Gastrocnemius medialis (tissue), 4 donors: ENCODE measurements at regions not wholly inside any gene's neighbourhood (a gene's known extent, or its start where the extent isn't known, plus 50 kb on each side); places are given as distances from the start of the nearest gene placed in this dataset.

Source experiments
- ATAC-seq, 2 donors: fragments of 150-250 bp; one replicate each; pipeline ENCODE4 v1.9.1; 2016
- DNase-seq, 2 donors: peaks; one replicate each; pipeline ENCODE4 v3.0.0-alpha.2; 2019
- H3K27ac ChIP-seq, 4 donors: fragments of 200-600 bp; sonication (generic); 1 replicate in 1 of 4; 2 replicates in 3 of 4; pipeline ENCODE4 v1.5.1; 2016 to 2018; ENCODE audit warnings: mild to moderate bottlenecking in 2 of 4, moderate library complexity in 1 of 4
- H3K27me3 ChIP-seq, 3 donors: fragments of 200-600 bp; sonication (generic) in 2 of 3; 1 replicate in 1 of 3; 2 replicates in 2 of 3; pipeline versions ENCODE4 v1.5.1 to v1.6.0; 2016 to 2019; ENCODE audit warnings: mild to moderate bottlenecking in 1 of 3, moderate library complexity in 1 of 3
- H3K36me3 ChIP-seq, 2 donors: fragments of 200-600 bp; sonication (generic) in 1 of 2; one replicate each; pipeline ENCODE4 v1.5.1; 2017 to 2018
- H3K4me1 ChIP-seq, 2 donors: fragments of 200-600 bp; sonication (generic) in 1 of 2; one replicate each; pipeline ENCODE4 v1.5.1; 2016 to 2017; ENCODE audit warnings: mild to moderate bottlenecking in 2 of 2
- H3K4me3 ChIP-seq, 4 donors: fragments of 200-600 bp; sonication (generic) in 3 of 4; 1 replicate in 1 of 4; 2 replicates in 3 of 4; pipeline ENCODE4 v1.5.1; 2016 to 2019; ENCODE audit warnings: mild to moderate bottlenecking in 2 of 4
- H3K9me3 ChIP-seq, 3 donors: fragments of 200-600 bp; sonication (generic) in 2 of 3; 1 replicate in 1 of 3; 2 replicates in 2 of 3; pipeline ENCODE4 v1.5.1; 2016 to 2019
- POLR2A ChIP-seq, 2 donors: fragments of 450-650 bp; IDR thresholded peaks; one replicate each; pipeline ENCODE4 v1.6.1; 2017; ENCODE audit warnings: antibody characterized with exemption in 2 of 2, mild to moderate bottlenecking in 2 of 2, moderate library complexity in 2 of 2
- in situ Hi-C, 4 donors: fragments of 200-750 bp; cut with MboI; loops; one replicate each; pipeline versions ENCODE4 v1.15.0 to v1.8.0; 2017; ENCODE audit warnings: low sequenced_read_pairs in 4 of 4
- intact Hi-C: fragments of 100-400 bp; cut with DNase I; formaldehyde crosslinking; loops from one replicate; pipeline ENCODE4 v1.15.1; 2023; ENCODE audit warnings: low total_unique reads
- TF ChIP-seq, protein P1 (sequence below), 5 experiments: fragments of 450-650 bp in 3 of 5; fragments of 200-600 bp in 2 of 5; sonication (generic) in 2 of 5; IDR thresholded peaks in 4 of 5; conservative IDR thresholded peaks in 1 of 5; 1 replicate in 4 of 5; 2 replicates in 1 of 5; pipeline ENCODE4 v1.5.1; 2016 to 2019; ENCODE audit warnings: antibody characterized with exemption in 5 of 5, mild to moderate bottlenecking in 3 of 5, moderate library complexity in 3 of 5

DNA sequence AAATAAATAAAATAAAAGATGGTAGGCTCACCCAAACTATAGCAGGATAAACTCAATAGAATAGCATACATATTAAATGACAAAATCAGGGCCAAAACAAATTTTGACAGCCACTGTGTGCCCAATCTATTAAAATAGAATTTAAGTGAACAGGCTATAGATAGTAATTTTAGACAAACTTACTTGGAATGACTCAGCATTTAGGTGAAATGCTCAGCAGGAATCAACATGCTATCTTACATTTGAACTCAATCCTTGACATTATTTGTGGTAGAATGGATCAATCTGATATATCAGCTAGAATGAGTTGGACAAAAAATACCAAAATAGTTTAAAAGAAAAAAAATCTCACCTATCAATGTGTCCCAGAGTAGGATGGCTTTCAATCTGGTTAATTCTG lies 578.6 kb downstream of the RFPL4B start:
- in situ Hi-C loops (no loop called here), intact Hi-C loops (no loop called here)
- Histone ChIP-seq H3K27ac (no peak overlapping the region), H3K36me3 (no peaks in the 10 kb centered on the region), H3K4me1 (no peaks in the 10 kb centered on the region), H3K27me3 (no peaks in the 10 kb centered on the region), H3K4me3 (no peak overlapping the region), H3K9me3 (peaks cover 0 to 5% (median 0%) of the 10 kb centered on the region in 3 donors)
- ATAC-seq: no peak
- TF ChIP-seq POLR2A (IDR thresholded peaks at IDR 0.05): no peak
- TF ChIP-seq, protein P1, sequence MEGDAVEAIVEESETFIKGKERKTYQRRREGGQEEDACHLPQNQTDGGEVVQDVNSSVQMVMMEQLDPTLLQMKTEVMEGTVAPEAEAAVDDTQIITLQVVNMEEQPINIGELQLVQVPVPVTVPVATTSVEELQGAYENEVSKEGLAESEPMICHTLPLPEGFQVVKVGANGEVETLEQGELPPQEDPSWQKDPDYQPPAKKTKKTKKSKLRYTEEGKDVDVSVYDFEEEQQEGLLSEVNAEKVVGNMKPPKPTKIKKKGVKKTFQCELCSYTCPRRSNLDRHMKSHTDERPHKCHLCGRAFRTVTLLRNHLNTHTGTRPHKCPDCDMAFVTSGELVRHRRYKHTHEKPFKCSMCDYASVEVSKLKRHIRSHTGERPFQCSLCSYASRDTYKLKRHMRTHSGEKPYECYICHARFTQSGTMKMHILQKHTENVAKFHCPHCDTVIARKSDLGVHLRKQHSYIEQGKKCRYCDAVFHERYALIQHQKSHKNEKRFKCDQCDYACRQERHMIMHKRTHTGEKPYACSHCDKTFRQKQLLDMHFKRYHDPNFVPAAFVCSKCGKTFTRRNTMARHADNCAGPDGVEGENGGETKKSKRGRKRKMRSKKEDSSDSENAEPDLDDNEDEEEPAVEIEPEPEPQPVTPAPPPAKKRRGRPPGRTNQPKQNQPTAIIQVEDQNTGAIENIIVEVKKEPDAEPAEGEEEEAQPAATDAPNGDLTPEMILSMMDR (IDR thresholded peaks at IDR 0.05 in 4 of 5, conservative IDR thresholded peaks at IDR 0.05 in 1 of 5): no peak
- no peak for DNase-seq

DNA sequence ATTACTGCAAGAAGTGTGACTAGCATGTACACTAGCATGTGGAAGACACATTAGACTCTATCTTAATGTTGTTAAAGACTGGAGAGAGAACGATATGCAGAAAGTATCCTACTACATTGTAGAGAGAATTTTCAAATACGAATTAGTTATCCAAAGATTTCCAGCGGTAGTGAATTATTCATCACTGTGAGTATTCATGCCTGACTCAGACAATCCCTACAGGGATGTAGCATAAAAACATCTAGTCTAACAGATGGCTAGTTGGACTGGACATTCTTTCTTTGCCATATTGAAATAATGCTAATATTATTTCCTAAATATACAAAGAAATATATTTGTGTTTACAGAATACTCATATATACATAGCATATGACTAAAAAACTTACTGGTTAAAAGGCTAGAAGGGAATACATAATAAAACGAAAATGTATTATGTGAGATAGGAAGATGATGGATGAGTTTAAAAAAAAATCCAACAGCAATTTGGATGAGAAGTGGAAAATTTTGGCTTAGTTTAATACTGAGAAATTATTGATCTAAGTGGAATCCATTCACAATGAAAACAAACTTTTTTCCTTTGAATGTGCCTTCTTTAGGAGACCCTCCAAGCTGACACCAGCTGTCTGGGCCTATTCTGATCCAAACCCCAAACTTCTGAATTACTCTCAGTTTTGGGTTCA lies 580.7 kb downstream of the RFPL4B start:
- Histone ChIP-seq H3K4me3 (no peak overlapping the region), H3K27me3 (no peaks in the 10 kb centered on the region), H3K27ac (no peak overlapping the region), H3K36me3 (no peaks in the 10 kb centered on the region), H3K4me1 (no peaks in the 10 kb centered on the region), H3K9me3 (peaks cover 0 to 3% (median 0%) of the 10 kb centered on the region in 3 donors)
- no peak for ATAC-seq
- in situ Hi-C loops: no loop called here
- no peak for TF ChIP-seq POLR2A (IDR thresholded peaks at IDR 0.05)
- TF ChIP-seq, protein P1 (IDR thresholded peaks at IDR 0.05 in 4 of 5, conservative IDR thresholded peaks at IDR 0.05 in 1 of 5): no peak
- DNase-seq: no peak
- intact Hi-C loops: no loop called here

DNA sequence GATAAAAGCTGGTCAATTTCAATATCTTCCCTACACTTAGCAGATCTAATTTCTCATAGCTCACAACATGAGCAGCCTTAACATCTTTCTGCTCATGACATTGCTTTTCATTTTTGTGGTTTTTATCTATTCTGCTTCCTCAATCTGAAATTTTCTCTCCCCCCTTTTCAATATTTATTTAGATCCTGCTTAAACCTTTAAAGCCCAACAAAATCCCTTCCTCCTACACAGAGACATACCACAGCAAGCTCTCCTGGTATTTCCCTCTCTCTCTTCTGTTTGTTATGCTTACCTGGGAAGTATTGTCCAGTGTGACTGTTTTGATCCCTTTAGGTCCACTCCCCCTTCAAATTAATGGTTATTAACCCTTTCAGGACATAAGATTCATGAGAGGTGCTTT lies 582.5 kb downstream of the RFPL4B start:
- ATAC-seq (no peak), DNase-seq (no peak)
- Histone ChIP-seq H3K9me3 (no peaks in the 10 kb centered on the region), H3K4me1 (no peaks in the 10 kb centered on the region), H3K36me3 (no peaks in the 10 kb centered on the region), H3K27ac (no peak overlapping the region), H3K4me3 (no peak overlapping the region), H3K27me3 (no peaks in the 10 kb centered on the region)
- intact Hi-C loops: no loop called here
- in situ Hi-C loops: no loop called here
- TF ChIP-seq, protein P1 (IDR thresholded peaks at IDR 0.05 in 4 of 5, conservative IDR thresholded peaks at IDR 0.05 in 1 of 5): no peak
- no peak for TF ChIP-seq POLR2A (IDR thresholded peaks at IDR 0.05)

DNA sequence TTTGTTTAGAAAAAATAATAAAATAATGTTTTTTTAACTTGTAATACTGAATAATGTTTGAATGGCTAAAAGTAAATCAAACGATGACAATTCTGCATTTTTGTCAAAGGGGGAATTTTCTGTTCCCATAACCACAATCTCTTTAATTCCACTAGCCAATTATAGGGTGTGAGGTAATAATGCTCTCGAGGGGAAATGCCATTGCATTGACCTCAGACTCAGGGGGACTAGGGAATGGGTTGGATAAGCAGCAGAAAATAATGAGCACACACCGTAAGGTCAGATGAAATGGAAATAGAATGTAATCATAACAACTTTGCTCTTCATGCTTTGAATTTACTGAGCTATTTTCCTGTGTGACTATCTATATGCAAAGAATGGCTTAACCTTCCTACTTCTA lies 584.7 kb downstream of the RFPL4B start:
- Histone ChIP-seq H3K27me3 (no peaks in the 10 kb centered on the region), H3K4me3 (no peak overlapping the region), H3K4me1 (no peaks in the 10 kb centered on the region), H3K9me3 (no peaks in the 10 kb centered on the region), H3K27ac (no peak overlapping the region), H3K36me3 (no peaks in the 10 kb centered on the region)
- DNase-seq (no peak), ATAC-seq (no peak)
- no peak for TF ChIP-seq POLR2A (IDR thresholded peaks at IDR 0.05)
- TF ChIP-seq, protein P1 (IDR thresholded peaks at IDR 0.05 in 4 of 5, conservative IDR thresholded peaks at IDR 0.05 in 1 of 5): no peak
- in situ Hi-C loops (no loop called here), intact Hi-C loops (no loop called here)

DNA sequence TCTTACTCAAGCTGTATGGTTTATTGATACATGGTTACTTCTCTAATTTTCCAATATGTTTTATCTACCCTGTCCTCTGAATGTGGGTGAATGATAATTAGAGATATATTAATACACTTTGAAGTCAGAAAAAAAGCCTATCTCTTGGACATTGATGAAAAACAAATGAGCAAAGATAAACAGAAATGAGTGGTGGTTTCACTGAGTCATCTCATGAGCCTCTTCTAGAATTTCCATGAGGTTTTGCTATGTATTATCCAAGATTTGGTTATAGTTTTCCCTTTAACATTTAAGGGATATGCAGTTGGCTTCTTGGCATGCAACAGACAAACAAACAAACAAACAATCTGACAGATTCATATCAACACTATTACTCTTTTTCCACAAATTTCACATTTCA lies 586.8 kb downstream of the RFPL4B start:
- TF ChIP-seq, protein P1 (IDR thresholded peaks at IDR 0.05 in 4 of 5, conservative IDR thresholded peaks at IDR 0.05 in 1 of 5): no peak
- no peak for TF ChIP-seq POLR2A (IDR thresholded peaks at IDR 0.05)
- no peak overlapping the region for H3K27ac ChIP-seq
- ATAC-seq: no peak
- intact Hi-C loops: no loop called here
- H3K36me3 ChIP-seq: no peaks in the 10 kb centered on the region
- in situ Hi-C loops: no loop called here
- H3K4me3 ChIP-seq: no peak overlapping the region
- no peaks in the 10 kb centered on the region for H3K27me3 ChIP-seq
- no peaks in the 10 kb centered on the region for H3K9me3 ChIP-seq
- no peak for DNase-seq
- no peaks in the 10 kb centered on the region for H3K4me1 ChIP-seq
